Iris pigment epithelial cell (primary cell): ENCODE measurements at regions not wholly inside any gene's neighbourhood (a gene's known extent, or its start where the extent isn't known, plus 50 kb on each side); places are given as distances from the start of the nearest gene placed in this dataset.
"Not testable (repeated sequence)": the region's sequence is repeated elsewhere in the genome, so short reads cannot be mapped to it uniquely, and the experiment has no call there.

Experiments
- DNase-seq: peaks from one replicate; pipeline ENCODE4 v3.0.0-alpha.2; 2011; ENCODE audit warnings: low read depth

- no peak for DNase-seq
These were observed 436.3 kb downstream of the KLHL13 start for GRCh38 chrX:117680286-117680685.

- no peak for DNase-seq
These were observed 463.2 kb downstream of the KLHL13 start for GRCh38 chrX:117653396-117653795.

GRCh38 chrX:117645639-117646038 is 471.0 kb downstream of the KLHL13 start:
- DNase-seq: no peak

- DNase-seq: no peak
These were observed 474.5 kb downstream of the KLHL13 start for GRCh38 chrX:117641913-117642656.

GRCh38 chrX:117636826-117637225 is 479.8 kb downstream of the KLHL13 start:
- DNase-seq: no peak

- DNase-seq: no peak
These were observed 483.3 kb downstream of the KLHL13 start for GRCh38 chrX:117633277-117633676.

GRCh38 chrX:117628381-117628780 is 488.2 kb downstream of the KLHL13 start:
- DNase-seq: no peak

- no peak for DNase-seq
These were observed 505.8 kb downstream of the KLHL13 start for GRCh38 chrX:117610806-117611205.

GRCh38 chrX:117610049-117610448 is 506.6 kb downstream of the KLHL13 start:
- no peak for DNase-seq

GRCh38 chrX:117607561-117607960 is 509.0 kb downstream of the KLHL13 start:
- no peak for DNase-seq

GRCh38 chrX:117606101-117606500 is 510.5 kb downstream of the KLHL13 start:
- DNase-seq: not testable (repeated sequence)

- DNase-seq: no peak
These were observed 546.5 kb downstream of the KLHL13 start for GRCh38 chrX:117570160-117570559.

GRCh38 chrX:117568238-117568637 is 548.4 kb downstream of the KLHL13 start:
- DNase-seq: no peak

- DNase-seq: no peak
These were observed 572.7 kb downstream of the KLHL13 start for GRCh38 chrX:117543885-117544284.

- no peak for DNase-seq
These were observed 577.6 kb downstream of the KLHL13 start for GRCh38 chrX:117539090-117539418.

GRCh38 chrX:117538178-117539089 is 578.2 kb downstream of the KLHL13 start:
- DNase-seq: no peak

GRCh38 chrX:117532339-117532738 is 584.3 kb downstream of the KLHL13 start:
- no peak for DNase-seq

GRCh38 chrX:117522725-117523700 is 593.6 kb downstream of the KLHL13 start:
- no peak for DNase-seq

- DNase-seq: no peak
These were observed 598.6 kb downstream of the KLHL13 start for GRCh38 chrX:117517994-117518393.

GRCh38 chrX:117511379-117511778 is 605.2 kb downstream of the KLHL13 start:
- no peak for DNase-seq

- DNase-seq: no peak
These were observed 606.2 kb downstream of the KLHL13 start for GRCh38 chrX:117510453-117510852.

GRCh38 chrX:117508021-117508420 is 608.6 kb downstream of the KLHL13 start:
- DNase-seq: no peak
